Hippocampal formation (tissue), 2 donors: ENCODE measurements at regions not wholly inside any gene's neighbourhood (a gene's known extent, or its start where the extent isn't known, plus 50 kb on each side); places are given as distances from the start of the nearest gene placed in this dataset.
"Not testable (repeated sequence)": the region's sequence is repeated elsewhere in the genome, so short reads cannot be mapped to it uniquely, and the experiment has no call there.

Source experiments
- DNase-seq, 2 donors: peaks; one replicate each; lab custom pipeline; 2025; lab: John Stamatoyannopoulos, UW

DNA sequence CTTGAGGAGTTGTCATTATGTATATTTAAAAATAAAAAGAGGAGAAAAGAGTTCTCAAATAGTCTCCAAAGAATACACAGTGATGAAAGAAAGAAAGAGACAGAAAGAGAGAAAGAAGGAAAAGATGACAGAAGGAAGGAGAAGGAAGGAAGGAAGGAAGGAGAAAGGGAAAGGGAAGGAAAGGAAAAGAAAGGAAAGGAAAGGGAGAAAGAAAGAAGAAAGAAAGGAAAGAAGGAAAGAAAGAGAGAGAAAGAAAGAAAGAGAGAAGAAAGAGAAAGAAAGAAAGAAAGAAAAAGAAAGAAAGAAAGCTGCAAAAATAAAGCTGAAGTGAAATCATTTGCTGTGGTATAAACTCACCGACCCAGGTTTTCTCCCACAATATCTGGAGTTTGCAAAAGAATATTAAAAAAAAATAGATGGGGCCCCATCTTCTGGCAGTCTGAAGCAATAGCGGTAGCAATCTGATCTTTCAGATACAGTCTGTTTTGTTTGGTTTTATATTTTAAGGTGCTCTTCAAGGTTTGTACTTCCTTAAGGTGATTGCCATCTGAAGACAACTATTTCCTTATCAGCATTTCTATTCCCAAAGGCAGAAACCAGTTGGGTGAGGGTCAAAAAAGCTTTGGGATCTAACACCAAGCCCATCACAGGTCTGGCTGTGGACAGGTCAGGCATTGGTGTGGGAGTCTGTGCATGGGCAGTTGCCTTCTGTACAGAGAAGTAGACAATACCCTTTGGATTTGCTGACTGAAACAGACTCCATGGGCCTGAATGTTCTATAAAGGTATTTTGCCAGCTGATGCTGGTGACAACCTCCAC, 160.4 kb downstream of the CPEB2 start:
- peak in 1 of 2 donors; percentile 23 for DNase-seq

DNA sequence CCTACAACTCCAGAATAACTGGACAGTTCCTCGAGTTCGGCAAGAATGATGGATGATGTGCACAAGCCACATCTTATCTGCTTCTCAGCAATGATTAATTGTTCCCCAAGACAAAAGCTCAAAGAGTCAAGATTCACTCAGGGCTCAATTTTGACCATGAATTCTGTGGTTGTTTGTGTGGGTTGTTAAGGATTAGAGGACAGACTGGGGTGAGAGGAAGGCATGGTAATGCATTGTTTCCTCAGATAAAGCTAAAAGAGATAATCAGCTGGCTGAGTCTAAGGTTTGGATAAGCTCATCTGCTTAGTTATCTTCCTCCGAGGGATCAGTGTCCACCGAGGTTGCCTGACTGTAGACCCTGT, 161.0 kb downstream of the CPEB2 start:
- DNase-seq = no peak

DNA sequence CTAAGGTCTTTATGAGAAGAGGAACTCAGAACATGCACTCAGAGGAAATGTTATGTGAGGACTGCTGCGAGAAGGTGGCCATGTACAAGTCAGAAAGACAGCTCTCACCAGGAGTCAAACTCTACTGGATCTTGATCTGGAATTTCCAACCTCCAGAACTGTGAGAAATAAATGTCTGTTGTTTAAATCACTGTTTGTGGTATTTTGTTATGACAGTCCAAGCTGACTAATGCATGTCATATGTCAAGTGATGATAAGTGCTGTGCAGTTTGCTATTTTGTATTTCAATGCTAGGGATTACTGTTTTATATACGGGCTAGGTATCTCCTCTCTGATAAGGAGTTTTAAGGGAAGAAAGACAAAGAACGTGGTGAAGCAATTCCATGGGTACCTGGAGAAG, 162.3 kb downstream of the CPEB2 start:
- DNase-seq = no peak

DNA sequence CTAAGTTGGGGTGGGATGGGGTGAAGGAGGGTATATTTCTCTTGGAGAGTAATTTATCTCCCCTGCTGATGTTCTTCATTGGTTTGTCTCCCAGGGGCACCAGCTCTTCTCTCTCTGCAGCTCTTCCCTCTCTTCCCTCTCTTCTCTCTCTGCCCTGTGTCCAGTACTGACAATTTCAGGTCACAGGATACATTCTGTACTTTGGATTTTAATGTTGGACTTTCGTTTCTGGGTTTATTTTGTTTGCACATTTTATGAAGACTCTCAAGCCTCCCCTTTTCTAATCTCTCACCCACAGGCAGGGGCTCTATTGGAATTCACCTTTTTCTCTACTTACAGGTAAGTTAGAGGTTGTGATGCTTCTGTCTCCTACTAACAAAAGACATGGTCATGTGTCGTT, 165.5 kb downstream of the CPEB2 start:
- no peak for DNase-seq

DNA sequence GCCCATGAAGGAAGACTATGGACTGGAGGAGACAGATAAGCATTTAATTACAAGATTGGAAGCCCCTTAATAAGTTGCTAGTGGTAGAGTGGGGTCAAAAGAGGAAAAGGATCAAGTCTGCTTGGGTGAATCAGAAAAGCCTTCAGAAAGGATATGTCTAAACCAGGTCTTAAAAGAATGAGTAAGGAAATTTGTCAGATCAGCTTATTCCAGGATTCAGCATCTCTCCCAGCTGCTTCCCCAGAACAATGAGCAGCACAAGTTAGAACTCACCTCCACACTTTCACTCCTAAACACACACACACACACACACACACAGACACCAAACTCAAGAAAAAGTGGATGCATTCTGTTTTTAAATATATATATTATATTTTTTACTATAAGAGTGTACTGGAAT, 166.5 kb downstream of the CPEB2 start:
- no peak for DNase-seq

DNA sequence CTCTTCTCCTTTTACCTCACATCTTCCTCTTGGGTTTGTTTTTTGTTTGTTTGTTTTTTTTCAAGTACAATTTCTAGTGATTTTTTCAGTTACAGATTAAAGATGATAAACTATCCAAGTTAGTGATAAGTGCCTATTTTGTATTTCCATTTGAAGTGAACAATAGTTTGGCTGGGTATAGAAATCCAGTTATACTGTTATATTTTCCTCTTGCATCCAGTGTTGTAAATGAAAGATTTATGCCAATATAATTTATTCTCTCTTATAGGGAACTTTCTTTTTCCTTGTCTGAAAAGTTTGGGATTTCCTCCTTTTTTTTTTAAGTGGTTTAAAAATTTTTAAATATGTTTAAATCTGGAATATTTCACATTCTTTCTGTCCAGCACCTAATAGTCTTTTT, 169.4 kb downstream of the CPEB2 start:
- DNase-seq = no peak

DNA sequence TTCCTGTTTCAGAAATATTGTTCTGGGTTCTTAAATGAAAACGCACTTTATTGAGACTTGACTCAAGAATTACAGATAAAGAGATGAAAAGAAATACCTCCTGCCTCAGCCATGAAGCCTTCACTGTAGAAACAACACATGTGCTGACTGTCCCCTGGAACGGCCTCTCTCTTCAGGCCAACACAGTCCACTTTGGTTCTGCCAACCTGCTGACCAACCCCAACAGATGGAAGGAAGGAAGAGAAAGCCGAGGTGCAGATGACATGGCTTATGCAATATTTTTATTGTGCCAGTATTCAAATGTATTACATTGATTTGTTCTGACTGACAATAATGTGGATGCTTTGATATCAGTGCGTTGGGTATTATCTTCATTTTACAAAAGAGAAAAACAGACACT, 171.0 kb downstream of the CPEB2 start:
- DNase-seq = no peak

DNA sequence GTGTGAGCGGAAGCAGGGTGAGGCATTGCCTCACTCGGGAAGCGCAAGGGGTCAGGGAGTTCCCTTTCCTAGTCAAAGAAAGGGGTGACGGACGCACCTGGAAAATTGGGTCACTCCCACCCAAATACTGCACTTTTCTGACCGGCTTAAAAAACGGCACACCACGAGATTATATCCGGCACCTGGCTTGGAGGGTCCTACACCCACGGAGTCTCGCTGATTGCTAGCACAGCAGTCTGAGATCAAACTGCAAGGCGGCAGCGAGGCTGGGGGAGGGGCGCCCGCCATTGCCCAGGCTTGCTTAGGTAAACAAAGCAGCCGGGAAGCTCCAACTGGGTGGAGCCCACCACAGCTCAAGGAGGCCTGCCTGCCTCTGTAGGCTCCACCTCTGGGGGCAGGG, 171.9 kb downstream of the CPEB2 start:
- not testable (repeated sequence) for DNase-seq

DNA sequence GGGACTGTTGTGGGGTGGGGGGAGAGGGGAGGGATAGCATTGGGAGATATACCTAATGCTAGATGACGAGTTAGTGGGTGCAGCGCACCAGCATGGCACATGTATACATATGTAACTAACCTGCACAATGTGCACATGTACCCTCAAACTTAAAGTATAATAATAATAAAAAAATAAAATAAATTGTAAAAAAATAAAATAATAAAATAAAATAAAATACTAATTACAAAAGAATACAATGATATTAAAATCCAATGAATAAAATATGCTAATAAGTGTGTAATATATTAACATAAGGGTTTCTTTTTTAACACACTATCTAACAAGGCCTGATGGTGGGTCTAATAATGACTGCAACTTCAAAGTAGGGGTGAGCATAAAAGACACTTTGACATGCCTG, 177.6 kb downstream of the CPEB2 start:
- DNase-seq = not testable (repeated sequence)

DNA sequence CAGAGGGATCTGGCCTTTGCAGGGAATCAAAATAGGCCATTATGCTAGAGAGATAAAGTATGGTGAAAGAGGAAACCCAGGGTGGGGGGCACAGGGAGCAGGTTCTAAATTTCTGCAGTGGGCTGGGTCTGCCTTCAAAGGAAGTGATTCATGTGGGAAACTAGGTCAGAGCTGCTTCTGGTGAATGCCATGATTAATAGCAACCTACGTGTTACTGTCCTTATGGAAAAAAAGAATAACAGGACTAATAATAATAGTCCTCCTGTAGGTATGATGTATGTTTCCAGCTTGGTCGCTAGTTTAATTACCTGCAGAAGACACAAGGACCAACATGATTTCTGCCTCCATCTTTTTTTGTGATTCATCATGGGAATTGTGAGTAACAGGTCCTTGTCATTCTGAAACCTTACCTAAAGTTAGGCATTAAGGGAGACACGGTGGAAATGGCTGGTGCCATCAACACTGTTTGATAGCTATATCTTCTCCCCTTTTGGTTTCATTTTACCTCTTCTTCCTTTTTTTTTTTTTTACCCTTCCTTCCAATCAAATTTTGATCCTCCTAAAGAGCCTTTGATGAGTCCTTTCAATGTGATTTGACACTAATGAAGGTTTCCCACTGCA, 180.4 kb downstream of the CPEB2 start:
- no peak for DNase-seq

DNA sequence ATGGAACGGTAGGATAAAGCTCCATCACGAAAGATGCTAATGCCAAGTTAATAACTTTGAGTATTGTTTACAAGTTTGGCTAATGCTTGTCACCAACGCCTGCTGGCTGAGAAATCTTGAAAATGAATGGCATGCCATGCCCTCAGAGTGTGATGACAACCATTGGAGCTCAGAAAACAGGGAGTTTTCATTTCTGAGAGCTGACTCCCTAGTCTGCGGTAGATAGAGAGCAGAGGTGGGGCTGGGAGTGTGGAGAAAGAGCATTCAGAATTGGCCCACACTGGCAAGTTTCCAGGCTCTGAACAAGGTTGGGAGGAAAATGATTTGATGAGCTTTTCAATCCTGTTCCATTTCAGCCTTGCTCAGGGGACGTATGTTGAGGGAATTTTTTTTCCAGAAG, 183.9 kb downstream of the CPEB2 start:
- DNase-seq = no peak

DNA sequence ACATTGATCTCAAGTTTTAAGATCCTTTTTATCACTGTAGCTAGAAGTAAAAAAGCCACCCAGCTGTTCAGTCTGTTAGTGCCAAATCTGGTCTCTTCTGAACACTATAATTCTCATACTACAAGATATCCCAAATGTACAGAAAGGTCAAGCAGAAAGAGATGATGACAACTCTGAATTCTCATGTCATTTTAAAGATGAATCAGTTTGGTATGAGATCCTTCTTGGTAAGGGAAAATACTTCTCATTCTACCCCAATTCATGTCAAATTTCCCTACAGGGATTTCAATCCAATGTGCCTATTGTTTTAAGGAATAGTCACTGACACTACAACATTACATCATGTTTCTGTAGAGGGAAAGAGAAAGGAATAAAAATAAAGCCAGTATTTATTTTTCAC, 184.5 kb downstream of the CPEB2 start:
- no peak for DNase-seq

DNA sequence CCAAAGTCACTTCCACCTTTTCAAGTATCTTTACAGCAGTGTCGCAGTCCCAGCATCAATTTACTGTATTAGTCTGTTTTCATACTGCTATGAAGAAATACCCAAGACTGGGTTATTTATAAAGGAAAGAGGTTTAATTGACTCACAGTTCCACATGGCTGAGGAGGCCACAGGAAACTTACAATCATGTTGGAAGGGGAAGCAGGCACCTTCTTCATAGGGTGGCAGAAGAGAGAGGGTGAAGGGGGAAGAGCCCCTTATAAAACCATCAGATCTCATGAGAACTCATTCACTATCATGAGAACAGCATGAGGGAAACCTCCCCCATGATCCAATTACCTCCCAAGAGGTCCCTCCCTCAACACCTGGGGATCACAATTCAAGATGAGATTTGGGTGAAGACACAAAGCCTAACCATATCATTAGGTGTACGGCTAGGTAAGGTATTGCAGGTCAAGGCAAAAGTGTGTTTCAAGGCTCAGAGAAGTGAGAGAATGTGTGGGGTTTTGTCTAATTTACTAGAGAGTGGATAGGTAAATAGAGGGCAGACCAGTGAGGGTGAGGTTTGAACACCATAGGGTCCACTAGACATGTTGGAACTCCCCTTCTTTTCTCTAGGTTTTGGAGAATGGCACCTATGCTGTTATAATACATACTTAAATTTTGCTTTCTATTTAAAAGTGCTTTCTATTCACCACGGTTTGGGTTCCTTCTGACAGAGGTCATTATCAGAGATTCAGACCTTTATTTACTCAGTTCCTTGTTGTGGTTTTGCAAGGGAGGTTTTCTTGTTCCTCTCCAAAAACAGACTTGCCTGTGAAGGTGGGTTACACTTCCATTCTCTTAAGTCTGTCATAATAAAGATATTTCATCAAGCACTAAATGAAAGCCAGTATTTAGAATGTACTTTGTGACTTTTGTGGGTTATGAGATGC, 186.6 kb downstream of the CPEB2 start:
- DNase-seq = no peak

DNA sequence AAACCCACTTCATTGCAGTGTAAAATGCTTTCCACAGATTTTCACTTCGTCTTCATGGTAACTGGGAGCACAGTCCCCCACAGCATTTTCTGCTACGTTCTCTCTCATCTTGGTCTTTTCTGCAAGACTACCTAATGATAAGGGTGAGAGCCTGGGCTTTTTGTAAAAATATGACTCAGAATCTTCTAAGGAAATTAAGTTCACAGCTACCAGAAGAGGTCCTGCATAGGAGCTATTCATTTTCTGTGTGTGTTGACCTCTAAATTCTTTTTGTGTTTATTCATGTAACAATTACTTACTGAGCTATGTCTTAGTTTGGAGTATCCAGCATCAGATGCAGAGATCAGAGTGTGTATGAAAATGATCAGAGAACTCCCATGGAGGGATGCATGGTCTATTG, 192.2 kb downstream of the CPEB2 start:
- no peak for DNase-seq

DNA sequence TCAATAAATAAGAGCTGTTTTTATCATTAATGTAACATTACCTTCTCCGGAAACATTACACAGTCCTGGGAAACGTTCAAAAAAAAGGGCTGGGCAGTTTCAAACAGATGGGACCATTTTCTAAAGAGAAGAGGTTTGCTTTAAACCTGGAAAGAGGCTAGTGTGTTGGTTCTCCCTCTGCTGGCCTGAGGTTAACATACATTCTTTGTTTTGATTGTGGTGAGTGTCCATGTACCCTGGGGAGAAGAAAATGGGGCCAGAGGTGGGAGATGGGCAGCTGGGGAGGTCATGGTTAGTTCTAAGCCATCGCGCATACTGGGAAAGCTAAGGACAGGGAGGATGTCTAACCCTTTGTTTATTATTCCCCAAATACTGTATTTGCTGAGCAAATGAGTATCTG, 194.7 kb downstream of the CPEB2 start:
- no peak for DNase-seq

DNA sequence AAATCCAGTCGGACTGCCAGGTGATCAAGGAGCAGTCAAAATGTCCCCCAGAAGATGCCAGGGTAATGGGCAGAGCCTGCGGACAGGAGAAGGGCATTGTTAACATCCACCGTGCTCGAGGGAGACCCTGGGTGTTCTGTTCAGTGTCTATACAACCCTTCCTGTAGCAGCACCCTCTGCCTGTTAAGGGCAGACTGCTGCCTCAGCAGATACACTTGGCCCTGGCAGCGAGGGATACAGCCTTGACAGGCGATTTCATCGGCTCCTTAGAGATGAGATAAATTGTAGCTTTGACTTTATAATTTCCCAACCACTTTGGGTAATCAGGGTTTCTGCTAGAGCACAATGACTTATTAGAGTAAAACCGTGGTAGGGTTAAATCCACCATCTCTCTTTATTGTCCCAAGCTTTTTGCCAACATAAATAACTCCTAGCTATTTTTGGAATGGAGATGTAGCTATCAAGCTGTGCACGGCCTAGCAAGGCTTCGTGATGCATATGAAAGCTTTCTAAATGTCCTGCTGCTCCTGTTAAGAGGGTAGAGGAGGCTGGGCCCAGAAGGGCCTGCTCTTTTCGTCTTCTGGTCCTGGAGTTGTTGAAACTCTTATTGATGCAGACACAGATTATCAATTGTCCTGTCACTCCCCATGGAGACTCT, 195.9 kb downstream of the CPEB2 start:
- no peak for DNase-seq

DNA sequence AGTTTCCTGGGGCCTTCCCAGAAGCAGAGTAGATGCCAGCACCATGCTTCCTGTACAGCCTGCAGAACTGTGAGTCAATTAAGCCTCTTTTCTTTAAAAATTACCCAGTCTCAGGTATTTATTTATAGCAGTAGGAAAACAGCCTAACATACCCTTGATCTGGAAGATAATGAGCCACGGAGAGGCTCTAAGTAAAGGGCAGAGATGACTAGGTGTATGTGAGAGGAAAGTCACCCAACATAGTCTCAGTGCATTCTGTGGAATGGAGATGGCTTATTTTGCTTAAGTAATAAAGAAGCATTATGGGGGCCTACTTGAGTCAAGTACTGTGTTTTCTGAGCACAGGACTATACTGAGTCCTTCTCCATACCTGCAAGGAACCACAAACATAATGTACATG, 199.5 kb downstream of the CPEB2 start:
- DNase-seq = no peak

DNA sequence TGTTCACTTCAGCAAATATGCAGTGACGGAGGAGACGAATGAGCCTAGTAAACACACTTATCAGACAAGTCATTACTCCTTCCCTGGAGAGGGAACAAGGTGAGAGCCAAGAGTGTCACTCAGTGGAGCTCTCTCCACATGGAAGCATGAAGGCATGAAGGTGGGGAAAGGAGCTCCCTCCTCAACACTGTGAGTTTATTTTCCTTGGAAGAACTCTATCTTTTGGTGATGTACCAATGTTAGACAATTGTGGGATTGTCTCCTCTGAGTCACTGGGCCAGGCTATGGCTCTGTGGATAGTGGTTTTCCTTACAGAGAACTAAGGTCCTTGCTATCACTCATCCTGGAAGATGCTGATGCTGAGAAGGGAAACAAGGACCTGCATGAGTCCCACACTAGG, 200.2 kb downstream of the CPEB2 start:
- DNase-seq = no peak

DNA sequence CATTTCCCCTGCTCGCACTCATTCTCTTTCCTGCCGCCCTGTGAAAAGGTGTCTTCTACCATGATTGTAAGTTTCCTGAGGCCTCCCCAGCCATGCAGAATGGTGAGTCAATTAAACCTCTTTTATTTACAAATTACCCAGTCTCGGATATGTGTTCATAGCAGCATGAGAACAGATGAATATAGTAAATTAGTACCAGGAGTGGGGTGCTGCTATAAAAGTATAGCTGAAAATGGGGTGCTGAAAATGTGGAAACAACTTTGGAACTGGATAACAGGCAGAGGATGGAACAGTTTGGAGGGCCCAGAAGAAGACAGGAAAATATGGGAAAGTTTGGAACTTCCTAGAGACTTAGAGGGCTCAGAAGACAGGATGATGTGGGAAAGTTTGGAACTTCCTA, 204.2 kb downstream of the CPEB2 start:
- DNase-seq = not testable (repeated sequence)

DNA sequence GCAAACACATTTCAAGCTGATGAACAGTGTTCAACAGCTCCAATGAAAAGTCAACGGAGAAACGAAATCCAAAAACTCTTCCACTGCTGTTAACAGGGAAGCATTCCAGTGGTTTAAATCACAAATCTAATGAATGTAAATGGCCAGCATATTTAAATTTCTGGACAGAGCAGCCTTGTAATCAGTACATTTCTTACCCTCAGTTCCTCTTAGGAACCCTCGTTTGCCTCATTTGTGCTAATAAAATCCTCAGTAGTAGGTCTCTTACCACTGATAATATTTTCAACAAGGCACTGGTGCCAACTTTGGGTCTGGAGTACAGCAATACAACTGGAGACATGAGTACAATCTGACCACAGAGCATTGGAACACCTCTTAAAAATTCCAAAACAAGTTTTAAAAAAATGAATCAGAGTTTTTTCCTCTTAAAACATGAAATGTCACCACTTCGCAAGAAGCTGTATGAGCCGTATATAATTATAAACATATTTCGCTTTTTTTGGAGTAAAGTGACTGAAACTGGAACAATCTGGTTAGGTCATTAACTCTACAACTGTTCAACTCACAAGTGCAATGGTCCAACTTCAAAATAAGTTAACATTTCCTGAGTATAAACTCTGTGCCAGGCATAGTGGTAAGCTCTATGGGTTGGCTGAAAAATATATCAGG, 211.2 kb downstream of the CPEB2 start:
- DNase-seq = no peak

DNA sequence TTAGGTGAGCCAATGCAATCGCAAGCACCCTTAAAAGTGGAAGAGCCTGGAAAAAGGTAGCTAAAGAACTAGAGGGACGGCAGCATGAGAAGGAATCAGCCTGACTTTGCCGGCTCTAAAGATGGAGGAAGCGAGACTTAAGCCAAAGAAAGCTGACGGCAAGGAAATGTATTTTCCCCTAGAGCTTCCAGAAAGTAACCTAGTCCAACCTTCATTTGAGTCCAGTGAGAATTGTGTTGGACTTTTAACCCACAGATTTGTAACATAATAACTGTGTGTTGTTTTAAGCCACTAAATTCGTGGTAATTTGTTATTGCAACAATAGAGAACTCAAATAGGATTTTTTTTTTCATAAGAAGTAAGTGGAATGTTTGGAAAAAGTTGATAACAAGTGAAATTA, 212.7 kb upstream of the C1QTNF7 start:
- no peak for DNase-seq

DNA sequence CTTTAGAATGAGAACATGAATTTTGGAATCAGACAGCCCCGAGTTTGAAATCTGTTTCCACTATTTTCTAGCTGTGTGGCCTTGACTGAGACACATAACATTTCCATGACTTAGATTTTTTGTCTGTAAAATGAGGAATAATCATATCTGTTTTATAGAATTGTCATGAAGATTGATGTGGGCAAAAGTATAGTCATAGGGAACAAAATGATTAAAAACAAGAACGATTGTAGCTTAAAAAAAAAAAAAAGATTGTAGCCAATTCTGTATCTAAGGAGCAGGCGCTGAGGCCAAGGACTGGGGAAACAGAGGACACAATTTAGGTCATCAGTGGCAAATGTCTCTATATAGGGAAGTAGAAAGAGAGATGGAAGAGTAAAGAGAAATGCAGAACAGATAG, 201.6 kb upstream of the C1QTNF7 start:
- no peak for DNase-seq
